SW480 (cell line): ENCODE measurements at regions not wholly inside any gene's neighbourhood (a gene's known extent, or its start where the extent isn't known, plus 50 kb on each side); places are given as distances from the start of the nearest gene placed in this dataset.

Experiments
- DNase-seq: peaks from one replicate; pipeline ENCODE4 v3.0.0-alpha.2; 2016; ENCODE audit warnings: low spot score

- DNase-seq = no peak
Measured at GRCh38 chr22:22038178-22038880, 55.7 kb upstream of the TOP3B start.

DNA sequence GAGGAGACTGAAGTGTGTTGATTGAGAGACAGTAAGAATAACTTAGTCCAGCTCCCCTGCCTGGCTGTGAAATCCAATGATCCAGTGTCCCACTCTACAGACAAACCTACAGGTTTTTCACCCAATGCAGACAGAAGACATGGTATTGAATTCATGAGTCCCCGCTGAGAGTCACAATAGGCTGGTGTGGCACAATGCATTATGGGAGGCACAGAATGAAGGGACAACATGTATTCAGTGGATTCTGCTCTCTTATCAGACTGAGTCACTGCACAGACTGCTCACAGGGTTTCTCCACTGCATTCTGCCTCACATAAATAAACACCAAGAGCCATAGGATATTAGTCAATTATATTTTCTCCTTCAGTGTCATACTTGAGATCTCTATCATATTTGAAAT is 55.2 kb upstream of the TOP3B start:
- no peak for DNase-seq

DNA sequence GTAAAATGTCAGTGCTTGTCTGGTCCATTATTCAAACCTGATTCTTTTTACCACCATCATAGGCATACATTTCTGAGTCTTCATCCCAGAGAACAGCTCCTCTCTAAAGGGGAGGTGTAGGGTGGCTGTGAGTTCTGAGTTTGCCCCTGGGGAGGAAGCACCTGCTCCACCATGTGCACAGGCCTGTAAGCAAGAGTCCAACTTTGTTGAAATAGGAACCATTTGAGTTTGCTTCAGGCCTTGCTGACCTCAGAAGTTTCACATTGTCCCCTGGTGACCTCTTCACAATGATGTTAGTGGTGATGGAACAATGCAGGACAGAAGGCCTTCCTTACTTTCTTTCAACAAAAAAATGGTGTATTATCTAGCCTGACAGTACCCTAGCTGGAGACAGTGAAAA is 54.6 kb upstream of the TOP3B start:
- no peak for DNase-seq

- no peak for DNase-seq
Measured at GRCh38 chr22:22036588-22036987, 54.0 kb upstream of the TOP3B start.

GRCh38 chr22:22035771-22036314 is 53.3 kb upstream of the TOP3B start:
- no peak for DNase-seq

DNA sequence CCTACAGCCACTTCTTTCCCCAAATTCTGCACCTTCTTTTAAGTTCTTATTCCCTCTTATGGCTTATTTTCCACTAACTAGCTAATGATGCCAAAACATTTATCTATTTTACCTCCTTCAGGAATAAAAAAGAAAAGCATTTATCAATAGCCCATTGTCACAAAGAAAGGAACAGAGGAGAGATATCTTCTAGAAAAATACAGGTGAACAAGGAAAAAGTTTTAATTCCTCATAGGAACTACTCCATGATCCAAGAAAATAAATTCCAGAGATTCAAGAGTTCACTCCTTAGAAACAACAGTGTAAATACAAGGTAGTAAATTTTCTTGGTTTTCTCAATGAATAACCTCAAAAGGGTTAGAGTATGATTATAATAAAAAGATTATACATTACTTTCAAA is 52.6 kb upstream of the TOP3B start:
- no peak for DNase-seq

- DNase-seq = no peak
Measured at GRCh38 chr22:22034469-22035132, 52.0 kb upstream of the TOP3B start.

DNA sequence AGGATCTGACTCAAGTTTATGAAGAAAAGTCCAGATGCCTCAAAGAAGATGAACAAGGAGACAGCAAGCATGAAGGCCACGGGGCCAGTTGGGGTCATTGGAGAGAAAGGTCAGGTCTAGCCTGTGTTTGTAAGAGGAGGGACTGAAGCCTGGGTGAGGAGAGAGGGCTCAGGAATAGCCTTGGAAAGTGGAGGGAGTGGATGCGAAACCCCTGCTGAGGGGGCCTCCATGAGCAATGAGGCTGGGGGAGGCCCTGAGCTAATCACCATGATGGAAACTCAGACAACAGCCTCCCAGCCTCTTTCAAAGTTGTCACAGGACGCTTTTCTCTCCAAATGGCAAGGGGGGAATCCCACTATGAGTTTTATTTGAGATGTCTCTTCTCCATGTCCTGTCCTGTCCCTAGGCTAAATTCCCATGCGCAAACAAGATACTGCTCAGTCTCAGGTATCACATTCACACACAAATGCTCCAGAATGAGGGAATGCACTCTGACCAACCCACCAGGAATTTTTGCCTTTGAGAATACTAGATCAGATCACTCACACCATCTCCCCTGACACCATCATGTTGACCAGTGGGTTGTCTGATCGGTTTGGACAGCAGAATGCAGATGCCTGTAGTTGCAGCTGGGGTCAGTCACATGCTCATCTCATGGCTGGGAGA is 51.3 kb upstream of the TOP3B start:
- no peak for DNase-seq

GRCh38 chr22:22032906-22033802 is 50.6 kb upstream of the TOP3B start:
- DNase-seq = no peak

- DNase-seq = no peak
Measured at GRCh38 chr22:22032099-22032905, 49.7 kb upstream of the TOP3B start.
